Activated CD4-positive, alpha-beta T cell treated with anti-CD3 and anti-CD28 coated beads for 4 hours (primary cell): ENCODE measurements at regions not wholly inside any gene's neighbourhood (a gene's known extent, or its start where the extent isn't known, plus 50 kb on each side); places are given as distances from the start of the nearest gene placed in this dataset.

Source experiments
- DNase-seq, 2 donors: peaks; one replicate each; pipeline ENCODE4 v3.0.0-alpha.2; 2020

- no peak for DNase-seq
These were observed 50.8 kb upstream of the KCNJ6 start for GRCh38 chr21:37967036-37967435.

DNA sequence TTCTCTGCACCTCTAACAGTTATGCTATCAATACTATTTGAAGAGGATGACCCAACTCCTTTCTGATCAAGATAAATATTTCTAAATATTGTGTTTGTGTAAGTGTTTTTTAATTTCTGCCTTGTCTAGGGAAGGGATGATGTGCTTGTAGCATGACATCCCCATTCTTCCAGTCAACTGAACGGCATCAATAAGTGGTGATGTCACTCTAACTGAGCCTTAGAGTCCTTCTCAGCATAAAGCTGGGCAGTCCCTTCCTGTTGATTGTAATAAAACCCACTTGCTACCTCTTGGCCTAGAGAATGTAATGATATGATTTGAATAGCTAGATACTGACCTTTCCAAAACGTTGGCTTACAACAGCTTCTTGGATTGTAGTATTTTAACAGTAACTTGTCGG is 52.5 kb upstream of the KCNJ6 start:
- no peak for DNase-seq

DNA sequence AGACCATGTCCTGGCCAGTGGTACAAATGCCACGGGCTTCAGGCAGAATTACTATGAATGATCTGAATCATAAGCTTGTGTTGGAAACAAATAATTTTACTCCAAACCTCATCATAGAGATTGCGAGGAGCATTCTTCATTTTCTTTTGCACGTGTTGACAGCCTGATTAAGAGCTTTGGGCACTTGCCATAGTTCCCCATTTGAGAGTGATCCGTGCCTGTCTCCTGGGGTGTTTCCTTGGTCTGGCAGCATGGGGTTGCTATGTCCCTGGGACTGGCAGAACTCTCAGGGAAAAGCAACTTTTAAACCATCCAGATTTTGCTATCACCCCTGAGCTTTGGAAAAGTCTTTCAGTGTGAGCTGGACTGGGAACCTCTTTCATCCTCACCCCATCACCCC is 54.3 kb upstream of the KCNJ6 start:
- DNase-seq, result no peak

- no peak for DNase-seq
These were observed 55.2 kb upstream of the KCNJ6 start for GRCh38 chr21:37971390-37971950.

- no peak for DNase-seq
These were observed 57.8 kb upstream of the KCNJ6 start for GRCh38 chr21:37974081-37974480.

DNA sequence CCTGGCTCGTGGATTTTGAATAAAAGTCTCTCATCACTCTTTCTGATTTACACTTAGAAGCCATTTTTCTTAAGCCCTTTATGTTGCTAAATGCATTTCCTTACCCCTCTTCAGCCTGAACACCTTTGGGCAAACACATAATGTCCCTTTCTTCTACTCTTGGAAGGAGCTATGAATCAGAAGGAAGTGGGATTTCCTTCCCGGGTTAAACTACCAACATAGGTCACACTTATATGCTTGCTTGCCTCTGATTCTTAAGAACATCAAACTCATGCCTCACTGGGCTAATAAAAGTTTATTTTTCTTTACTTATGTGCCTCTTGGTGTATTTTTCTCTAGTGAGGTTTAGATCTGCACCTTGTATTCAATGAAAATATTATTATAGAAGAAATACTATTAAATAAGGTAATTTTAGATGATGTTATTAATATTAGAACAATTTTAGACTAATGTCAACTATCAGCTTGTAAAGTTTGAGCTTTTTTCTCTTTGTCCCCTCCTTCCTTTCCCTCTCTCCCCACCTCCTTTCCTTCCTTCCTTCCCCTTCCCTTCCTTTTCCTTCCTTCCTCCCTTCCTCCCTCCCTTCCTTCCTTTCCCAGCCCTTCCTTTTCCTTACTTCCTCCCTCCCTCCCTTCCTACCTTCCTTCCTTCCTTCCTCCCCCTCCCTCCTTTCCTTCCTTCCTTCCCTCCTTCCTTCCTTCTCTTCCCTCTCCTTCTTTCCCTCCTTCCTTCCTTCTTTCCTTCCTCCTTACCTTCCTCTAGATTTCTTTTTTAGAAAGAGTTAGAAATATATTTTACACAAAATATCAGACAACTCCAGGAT is 66.5 kb upstream of the KCNJ6 start:
- no peak for DNase-seq

DNA sequence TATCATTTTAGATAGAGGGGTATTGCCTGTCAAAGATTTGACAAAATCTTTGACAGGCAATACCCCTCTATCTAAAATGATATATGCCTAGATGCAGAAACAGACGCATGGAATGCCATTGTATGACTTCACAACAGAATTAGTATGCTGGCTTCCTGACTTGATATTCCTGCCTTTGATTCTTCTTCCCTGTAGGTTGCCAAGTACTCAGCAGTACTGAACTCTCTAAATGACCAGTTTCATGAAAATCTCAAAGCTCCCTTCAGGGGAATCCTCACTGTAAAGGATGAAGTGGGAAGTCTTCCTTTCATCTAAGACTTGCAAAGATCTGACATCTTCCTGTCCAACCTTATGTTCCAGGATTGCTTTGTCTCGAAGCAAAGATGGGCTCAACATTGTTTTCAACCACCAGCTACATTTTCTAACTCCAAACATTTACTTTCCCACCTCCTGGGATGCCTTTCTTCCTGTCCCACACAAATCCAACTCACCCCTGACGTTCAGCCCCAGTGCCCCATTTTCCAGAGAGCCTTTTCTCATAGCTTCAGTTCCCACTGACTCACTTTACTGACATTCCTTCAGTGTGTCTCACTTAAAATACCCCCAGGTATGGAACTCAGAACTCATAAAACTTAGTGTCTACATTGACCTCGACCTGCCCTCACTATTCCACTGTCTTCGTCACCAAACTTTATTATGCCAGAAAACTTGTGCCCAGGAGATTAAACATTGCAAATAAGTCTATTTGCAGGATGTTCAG is 67.3 kb upstream of the KCNJ6 start:
- DNase-seq, result no peak

DNA sequence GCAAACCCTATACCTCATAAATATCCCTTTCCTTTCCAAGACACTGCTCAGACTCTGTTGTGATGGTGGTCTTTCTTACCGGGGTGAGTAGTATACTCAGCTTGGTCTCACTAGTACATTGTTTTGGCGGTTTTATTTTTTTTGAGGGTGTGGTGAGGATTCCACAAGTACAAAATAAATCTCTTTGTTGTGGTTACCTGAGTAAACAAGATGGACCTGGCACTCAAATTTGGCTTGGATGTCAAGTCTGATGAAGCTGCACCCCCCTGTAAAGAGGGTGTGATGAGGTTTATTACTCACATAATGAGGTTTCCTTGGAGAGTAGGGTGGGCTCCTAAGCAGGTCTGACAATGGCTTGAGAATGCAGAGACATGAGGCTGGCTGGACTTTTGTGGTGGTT is 68.2 kb upstream of the KCNJ6 start:
- DNase-seq, result no peak

DNA sequence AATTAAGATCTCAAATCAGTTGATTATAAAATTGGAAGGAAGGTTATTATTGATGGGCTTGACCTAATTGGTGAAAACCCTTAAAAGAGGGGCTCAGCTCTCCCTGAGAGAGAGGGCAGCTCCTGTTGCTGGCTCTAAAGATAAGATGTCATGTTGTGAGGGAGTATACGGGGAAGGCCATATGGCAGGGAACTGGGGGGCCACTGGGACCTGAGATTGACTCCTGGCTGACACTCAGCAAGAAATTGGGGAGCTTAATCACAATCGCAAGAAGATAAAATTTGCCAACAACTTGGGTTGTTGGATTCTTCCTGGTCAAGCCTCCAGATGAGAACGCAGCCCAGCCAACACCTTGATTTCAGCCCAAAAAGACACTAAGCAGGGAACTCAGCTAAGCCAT is 69.7 kb upstream of the KCNJ6 start:
- DNase-seq, result no peak

DNA sequence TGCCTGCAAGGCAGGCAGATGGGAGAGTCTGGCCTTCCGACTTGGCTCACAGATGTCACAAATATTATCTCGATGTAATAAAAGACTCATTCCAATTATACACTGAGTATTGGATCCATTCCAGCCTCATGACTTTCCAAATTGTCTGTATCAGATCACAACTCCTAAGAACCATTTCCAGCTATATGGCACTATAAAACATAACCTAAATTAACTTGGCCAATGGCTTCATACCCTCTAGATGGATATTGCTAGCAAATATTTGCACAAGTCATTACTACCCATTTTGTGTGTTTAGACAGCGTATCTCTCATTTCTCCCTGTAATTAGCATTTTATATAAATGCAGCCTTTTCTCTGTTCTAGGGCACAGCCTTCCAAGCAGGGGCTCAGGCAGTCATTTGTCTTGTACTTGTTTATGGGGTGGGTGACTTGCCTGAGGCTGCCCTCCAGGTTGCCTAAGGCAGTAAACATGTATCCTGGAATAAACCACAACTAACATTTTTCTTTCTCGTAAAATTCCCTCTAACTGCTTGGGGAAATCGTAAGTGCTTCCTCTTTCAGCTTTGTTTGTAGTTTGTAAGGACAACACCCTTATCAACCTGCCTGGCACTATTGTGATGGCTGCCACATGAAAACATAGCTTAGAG is 70.6 kb upstream of the KCNJ6 start:
- no peak for DNase-seq

GRCh38 chr21:37987668-37988067 is 71.4 kb upstream of the KCNJ6 start:
- no peak for DNase-seq

DNA sequence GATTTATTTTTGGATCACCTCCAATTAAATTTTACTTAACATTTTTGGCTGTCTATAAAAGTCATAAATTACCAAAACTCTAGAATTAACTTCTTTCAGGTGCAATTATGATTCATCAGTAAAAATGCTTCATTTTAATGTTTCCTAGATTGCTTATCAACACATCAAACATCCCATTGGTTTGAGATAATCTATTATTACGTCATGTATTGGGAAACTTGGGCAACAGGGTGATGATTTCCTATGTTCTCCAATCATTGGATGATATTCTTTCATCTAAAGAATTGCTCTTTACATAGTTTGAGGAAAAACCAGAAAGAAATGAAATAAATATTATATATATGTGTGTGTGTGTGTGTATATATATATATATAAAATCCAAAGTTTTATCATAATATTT is 76.8 kb upstream of the KCNJ6 start:
- DNase-seq, result no peak

DNA sequence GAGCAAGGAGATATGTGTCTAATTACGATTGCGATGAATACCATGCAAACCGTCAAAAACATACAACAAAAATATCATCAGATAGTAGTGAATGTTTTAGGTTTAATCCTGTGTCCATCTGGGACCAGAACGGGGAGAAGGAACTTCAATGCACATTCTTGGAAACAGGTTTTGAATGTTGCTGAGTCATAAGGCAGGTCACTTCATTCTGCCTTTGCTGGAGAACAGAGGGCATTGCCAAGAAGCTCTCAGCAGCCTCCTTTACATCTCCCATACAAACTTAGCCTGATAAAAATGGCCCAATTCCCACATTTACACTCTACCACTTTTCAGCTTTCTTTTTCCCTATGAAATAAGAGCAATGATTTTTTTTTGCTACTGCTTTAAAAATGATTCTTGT is 78.0 kb upstream of the KCNJ6 start:
- DNase-seq, result no peak

DNA sequence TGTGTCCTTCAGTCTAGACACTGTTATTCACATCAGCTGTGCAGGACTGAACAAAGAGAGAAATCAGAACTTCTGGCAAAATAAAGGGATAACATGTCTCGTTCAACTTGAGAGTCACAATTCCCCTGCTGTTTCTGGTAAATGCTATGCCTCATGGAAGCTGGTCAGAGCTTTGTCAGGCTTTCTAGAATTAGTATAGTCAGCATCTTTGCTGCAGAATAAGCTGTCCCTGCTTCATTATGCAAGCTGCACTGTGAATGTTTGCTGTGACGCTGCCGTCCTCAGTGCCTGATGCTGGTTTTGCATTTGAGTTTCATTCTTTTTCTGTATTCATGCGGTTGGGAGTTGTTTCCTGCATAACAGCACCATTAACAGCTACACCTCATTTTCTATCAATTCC is 96.4 kb upstream of the KCNJ6 start:
- DNase-seq, result no peak

DNA sequence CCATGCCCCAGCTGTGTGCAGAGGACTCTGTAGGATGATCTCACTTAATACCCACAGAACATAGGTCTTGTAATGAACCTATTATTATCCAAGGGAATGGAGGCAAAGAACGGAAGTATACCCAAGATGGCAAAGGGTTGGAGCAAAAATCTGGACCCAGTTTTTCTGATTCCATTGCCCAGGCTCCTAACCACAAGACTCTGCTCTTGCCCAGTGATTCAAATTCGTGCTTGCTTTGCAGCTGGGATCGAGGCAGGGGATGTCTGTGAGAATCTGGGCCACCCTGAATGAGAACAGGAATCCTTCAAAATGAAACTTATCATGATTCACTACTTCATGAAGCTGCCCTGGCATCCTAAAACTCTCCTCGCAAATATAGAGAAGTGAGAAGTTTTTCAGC is 97.5 kb upstream of the KCNJ6 start:
- DNase-seq, result no peak

DNA sequence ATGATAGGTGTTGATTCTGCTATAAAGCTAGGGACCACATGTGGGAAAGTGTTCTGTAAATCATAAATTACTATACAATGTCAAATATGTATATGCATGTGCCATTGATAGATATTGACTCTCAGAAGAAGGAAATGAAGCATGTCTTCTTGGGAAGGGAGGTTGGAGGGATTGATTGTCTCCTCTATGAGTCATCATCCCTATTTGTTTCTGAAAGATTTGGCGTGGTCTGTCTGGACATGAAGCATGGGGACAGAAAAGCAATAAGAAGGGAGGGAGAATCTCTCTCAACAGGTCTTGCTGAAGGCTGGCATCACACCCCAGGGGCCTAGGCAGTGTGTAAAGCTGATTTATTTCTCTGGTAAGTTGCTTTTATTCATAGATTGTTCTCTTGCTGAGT is 98.0 kb upstream of the KCNJ6 start:
- DNase-seq, result no peak

DNA sequence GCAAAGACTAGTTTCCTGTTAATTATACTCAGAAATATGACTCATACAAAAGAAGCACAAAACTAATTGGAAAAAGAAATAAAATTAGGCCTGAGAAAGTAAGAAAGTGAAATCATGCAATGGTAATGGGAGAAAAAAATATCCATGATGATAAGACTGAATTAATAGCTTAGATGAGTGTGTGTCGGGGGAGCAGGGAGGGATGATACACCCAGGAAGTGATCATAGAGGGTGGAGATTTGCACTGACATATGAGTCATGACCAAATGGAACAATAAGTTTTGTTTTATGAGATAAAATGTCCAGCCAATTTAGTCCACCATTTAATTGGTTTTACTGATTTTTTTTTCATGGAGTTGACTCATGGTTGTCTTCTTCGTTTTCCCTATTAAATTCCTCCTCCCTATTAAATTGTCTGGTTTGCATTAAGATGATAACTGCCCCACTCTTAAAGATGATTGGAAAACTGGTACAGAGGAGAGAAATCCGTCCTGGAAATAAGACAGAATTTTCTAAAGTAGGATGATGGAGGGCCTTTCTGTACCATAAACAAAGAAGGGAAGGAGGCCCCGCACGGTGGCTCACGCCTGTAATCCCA is 111.7 kb upstream of the KCNJ6 start:
- DNase-seq, result no peak

GRCh38 chr21:38032082-38032801 is 116.0 kb upstream of the KCNJ6 start:
- no peak for DNase-seq

- DNase-seq, result no peak
These were observed 119.8 kb upstream of the KCNJ6 start for GRCh38 chr21:38036016-38036415.

DNA sequence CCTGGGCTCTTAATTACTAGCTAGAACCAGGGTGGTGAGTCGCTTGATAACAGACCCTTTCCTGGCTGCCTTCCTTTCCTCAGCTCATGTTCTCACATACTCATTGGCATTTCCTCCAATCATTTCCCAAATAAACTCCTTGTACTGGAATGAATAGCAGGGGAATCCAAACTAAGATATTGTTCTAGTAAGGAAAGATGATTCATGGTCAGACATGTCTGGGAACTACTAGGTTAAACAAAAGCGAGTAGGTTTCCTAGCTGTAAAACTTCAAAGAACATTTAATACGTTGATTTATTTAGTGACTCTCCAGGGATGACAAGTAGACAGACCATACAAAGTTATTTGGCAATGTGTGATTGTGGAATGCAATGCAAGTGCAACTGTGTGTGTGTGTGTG is 121.2 kb upstream of the KCNJ6 start:
- DNase-seq, result no peak

- DNase-seq, result no peak
These were observed 123.1 kb upstream of the KCNJ6 start for GRCh38 chr21:38039369-38039768.

DNA sequence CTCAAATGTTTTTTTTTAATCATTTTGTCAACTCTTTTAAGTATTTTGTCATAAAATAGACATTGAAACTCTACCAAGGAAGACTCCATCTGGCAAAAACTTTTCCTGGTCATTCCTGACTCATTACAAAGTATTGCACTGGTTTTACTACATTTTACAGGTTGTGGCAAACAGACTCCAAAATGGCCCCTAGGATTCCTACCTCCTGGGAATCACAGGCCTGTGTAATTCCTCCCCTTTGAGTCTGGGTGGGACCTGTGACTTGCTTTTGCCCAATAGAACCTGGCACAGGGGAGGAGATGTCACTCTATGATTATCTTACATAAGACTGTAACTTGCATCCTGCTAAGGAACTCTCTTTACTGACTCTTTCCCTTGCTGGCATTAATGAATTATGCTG is 123.6 kb upstream of the KCNJ6 start:
- DNase-seq, result no peak

DNA sequence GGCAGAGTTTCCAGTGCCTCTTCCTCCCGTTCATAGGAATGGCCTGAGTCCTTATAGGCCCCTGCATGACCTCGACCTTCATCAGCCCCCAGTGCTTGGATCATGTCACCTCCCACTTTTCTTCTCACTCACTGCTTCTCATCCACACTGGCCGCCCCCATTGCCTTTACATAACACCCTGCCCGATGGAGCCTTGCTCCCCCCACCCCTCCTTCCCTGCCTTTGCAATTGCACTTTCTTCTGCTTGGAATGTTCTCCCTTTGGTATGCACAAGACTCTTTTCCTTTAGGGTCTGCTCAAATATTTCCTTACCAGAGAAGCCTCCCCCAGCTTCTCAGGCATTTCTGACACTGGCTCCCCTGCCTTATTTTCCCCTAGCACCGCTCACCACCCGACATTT is 125.2 kb upstream of the KCNJ6 start:
- no peak for DNase-seq
